Smooth muscle cell (in vitro differentiated cells): ENCODE measurements at regions not wholly inside any gene's neighbourhood (a gene's known extent, or its start where the extent isn't known, plus 50 kb on each side); places are given as distances from the start of the nearest gene placed in this dataset.

ENCODE experiments used
- DNase-seq: peaks from one replicate; lab custom pipeline; 2025; ENCODE audit not compliant: unreplicated experiment; lab: John Stamatoyannopoulos, UW
- H2AFZ ChIP-seq: fragments of 200-600 bp; sonication (generic); 2 replicates; pipeline ENCODE4 v1.6.0; 2016; ENCODE audit warnings: antibody characterized with exemption, low read depth, mild to moderate bottlenecking
- H3F3A ChIP-seq: fragments of 200-600 bp; sonication (generic); 2 replicates; pipeline ENCODE4 v1.6.0; 2017; ENCODE audit warnings: antibody characterized with exemption, low read depth
- H3K27ac ChIP-seq: fragments of 200-600 bp; sonication (generic); 2 replicates; pipeline ENCODE4 v1.5.1; 2016; ENCODE audit warnings: low read depth, mild to moderate bottlenecking
- H3K27me3 ChIP-seq: fragments of 200-600 bp; sonication (generic); 2 replicates; pipeline ENCODE4 v1.6.1; 2016; ENCODE audit warnings: low read depth, mild to moderate bottlenecking
- H3K36me3 ChIP-seq: fragments of 200-600 bp; sonication (generic); 2 replicates; pipeline ENCODE4 v1.5.1; 2016; ENCODE audit warnings: low read depth
- H3K4me1 ChIP-seq: fragments of 200-600 bp; sonication (generic); 2 replicates; pipeline ENCODE4 v1.5.1; 2016; ENCODE audit warnings: low read depth
- H3K4me2 ChIP-seq: fragments of 200-600 bp; sonication (generic); 2 replicates; pipeline ENCODE4 v1.6.0; 2016; ENCODE audit warnings: mild to moderate bottlenecking
- H3K4me3 ChIP-seq: fragments of 200-600 bp; sonication (generic); 2 replicates; pipeline ENCODE4 v1.5.1; 2016; ENCODE audit warnings: mild to moderate bottlenecking
- H3K79me2 ChIP-seq: fragments of 200-600 bp; sonication (generic); 2 replicates; pipeline ENCODE4 v1.6.0; 2016; ENCODE audit warnings: low read depth, mild to moderate bottlenecking
- H3K9ac ChIP-seq: fragments of 200-600 bp; sonication (generic); 2 replicates; pipeline ENCODE4 v1.6.0; 2016; ENCODE audit warnings: low read depth
- H3K9me3 ChIP-seq: fragments of 200-600 bp; sonication (generic); replicated peaks from 2 replicates; pipeline ENCODE4 v1.5.1; 2016; ENCODE audit warnings: low read depth
- H4K20me1 ChIP-seq: fragments of 200-600 bp; sonication (generic); 2 replicates; pipeline ENCODE4 v1.6.0; 2016; ENCODE audit warnings: low read depth
- CTCF ChIP-seq: fragments of 200-600 bp; sonication (generic); IDR thresholded peaks from 2 replicates; pipeline ENCODE4 v1.5.1; 2017; ENCODE audit warnings: borderline replicate concordance, mild to moderate bottlenecking, antibody characterized with exemption; ENCODE audit not compliant: insufficient read depth, poor library complexity, severe bottlenecking
- WGBS: methylation state at CpG from one replicate; pipeline ENCODE4 v1.1.7; 2016; ENCODE audit warnings: low lambda C conversion rate; 5-methylcytosine and 5-hydroxymethylcytosine counted together

GRCh38 chr7:91336106-91336505 is 71.9 kb downstream of the FZD1 start:
- Histone ChIP-seq H3K4me2 (no peak overlapping the region), H3K79me2 (no peaks in the 10 kb centered on the region), H3K27me3 (no peaks in the 10 kb centered on the region), H3F3A (peaks cover 5% of the 10 kb centered on the region), H2AFZ (no peak overlapping the region), H3K9ac (no peak overlapping the region), H3K9me3 (peaks cover 3% of the 10 kb centered on the region), H3K4me3 (no peak overlapping the region), H3K27ac (no peak overlapping the region), H3K4me1 (no peaks in the 10 kb centered on the region), H3K36me3 (no peaks in the 10 kb centered on the region), H4K20me1 (no peaks in the 10 kb centered on the region)
- WGBS, result 95% methylated on average over 2 of the region's 2 CpGs
- TF ChIP-seq CTCF, result no peak
- DNase-seq, result no peak

- Histone ChIP-seq H3K9ac (no peak overlapping the region), H3K36me3 (no peaks in the 10 kb centered on the region), H3K27me3 (no peaks in the 10 kb centered on the region), H3F3A (peaks cover 5% of the 10 kb centered on the region), H3K79me2 (no peaks in the 10 kb centered on the region), H3K4me2 (no peak overlapping the region), H4K20me1 (no peaks in the 10 kb centered on the region), H3K27ac (no peak overlapping the region), H3K4me3 (no peak overlapping the region), H3K9me3 (peaks cover 3% of the 10 kb centered on the region), H2AFZ (no peak overlapping the region), H3K4me1 (no peaks in the 10 kb centered on the region)
- WGBS, result 90% methylated on average over 3 of the region's 3 CpGs
- DNase-seq, result no peak
- TF ChIP-seq CTCF, result no peak
Measured at GRCh38 chr7:91338226-91339020, 74.2 kb downstream of the FZD1 start.

GRCh38 chr7:91342346-91342745 is 78.1 kb downstream of the FZD1 start:
- TF ChIP-seq CTCF, result no peak

GRCh38 chr7:91343420-91343960 is 79.3 kb downstream of the FZD1 start:
- no peak for TF ChIP-seq CTCF
- no peaks in the 10 kb centered on the region for H3F3A ChIP-seq
- H3K36me3 ChIP-seq, result no peaks in the 10 kb centered on the region
- no peaks in the 10 kb centered on the region for H3K27me3 ChIP-seq
- H2AFZ ChIP-seq, result no peak overlapping the region
- H3K4me2 ChIP-seq, result no peak overlapping the region
- H3K4me1 ChIP-seq, result no peaks in the 10 kb centered on the region
- H3K79me2 ChIP-seq, result no peaks in the 10 kb centered on the region
- H3K9ac ChIP-seq, result no peak overlapping the region
- no peak for DNase-seq
- no peak overlapping the region for H3K4me3 ChIP-seq
- no peaks in the 10 kb centered on the region for H4K20me1 ChIP-seq
- WGBS, result 96% methylated on average over 4 of the region's 4 CpGs
- no peak overlapping the region for H3K27ac ChIP-seq
- peaks cover 3% of the 10 kb centered on the region for H3K9me3 ChIP-seq

More at GRCh38 chr7:91342346-91342745, 78.1 kb downstream of the FZD1 start:
- no peak overlapping the region for H3K9ac ChIP-seq
- H3K27ac ChIP-seq, result no peak overlapping the region
- H3F3A ChIP-seq, result no peaks in the 10 kb centered on the region
- no peak overlapping the region for H3K4me2 ChIP-seq
- H3K9me3 ChIP-seq, result peaks cover 3% of the 10 kb centered on the region
- no peak for DNase-seq
- H3K27me3 ChIP-seq, result no peaks in the 10 kb centered on the region
- no peak overlapping the region for H2AFZ ChIP-seq
- no peaks in the 10 kb centered on the region for H4K20me1 ChIP-seq
- 94% methylated on average over 9 of the region's 9 CpGs for WGBS
- H3K79me2 ChIP-seq, result no peaks in the 10 kb centered on the region
- H3K4me3 ChIP-seq, result no peak overlapping the region
- H3K36me3 ChIP-seq, result no peaks in the 10 kb centered on the region
- no peaks in the 10 kb centered on the region for H3K4me1 ChIP-seq
